GM23248 (cell line): ENCODE measurements at regions not wholly inside any gene's neighbourhood (a gene's known extent, or its start where the extent isn't known, plus 50 kb on each side); places are given as distances from the start of the nearest gene placed in this dataset.

Source experiments
- EZH2 ChIP-seq: fragments of 200-600 bp; sonication (generic); IDR thresholded peaks from 2 replicates; pipeline ENCODE4 v1.6.1; 2018; ENCODE audit warnings: antibody characterized with exemption, mild to moderate bottlenecking; ENCODE audit not compliant: insufficient read depth, poor library complexity, severe bottlenecking
- EZH2phosphoT487 ChIP-seq: fragments of 200-600 bp; sonication (generic); IDR thresholded peaks from 2 replicates; pipeline ENCODE4 v1.6.1; 2018; ENCODE audit warnings: antibody characterized with exemption, moderate library complexity, mild to moderate bottlenecking, low read depth; ENCODE audit not compliant: insufficient read depth

DNA sequence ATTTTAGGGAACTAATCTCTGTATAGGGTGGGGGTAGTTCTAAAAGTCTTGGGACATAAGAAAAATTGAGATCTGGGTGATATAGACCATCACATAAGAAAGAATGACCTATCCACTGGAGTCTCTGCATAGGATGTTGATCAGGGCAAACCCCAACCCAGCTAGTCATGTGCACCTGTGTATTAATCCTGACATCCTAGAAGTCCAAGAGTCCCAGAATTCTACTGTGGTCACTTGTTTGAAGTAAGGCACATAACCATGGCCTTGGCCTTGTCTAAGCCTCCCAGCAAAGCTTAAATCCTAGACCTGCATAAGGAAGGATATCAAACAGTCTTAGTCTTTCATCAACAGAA lies 334.1 kb upstream of the DCN start:
- TF ChIP-seq EZH2, result no peak
- no peak for TF ChIP-seq EZH2phosphoT487
